ENCODE measurements at regions not wholly inside any gene's neighbourhood (a gene's known extent, or its start where the extent isn't known, plus 50 kb on each side); places are given as distances from the start of the nearest gene placed in this dataset.

GRCh38 chr12:123073292-123073691, 77.6 kb downstream of the PITPNM2 start:
- TF ChIP-seq CTCF (IDR thresholded peaks at IDR 0.05) (no peak), POLR2A (IDR thresholded peaks at IDR 0.05; ENCODE audit: low read depth) (no peak), EP300 (IDR thresholded peaks at IDR 0.05) (no peak)

Measured in esophagus muscularis mucosa (tissue), 4 donors.